Endothelial cell of umbilical vein (primary cell): ENCODE measurements at regions not wholly inside any gene's neighbourhood (a gene's known extent, or its start where the extent isn't known, plus 50 kb on each side); places are given as distances from the start of the nearest gene placed in this dataset.

ENCODE experiments used
- BruUV-seq: library from RNA; stranded (reverse); fragments of 400-500 nt; replicated peaks from 2 replicates; lab custom pipeline; 2021; lab: Mats Ljungman, UMichigan
- CTCF ChIA-PET: fragments of 300-600, 350-600 bp; sonication (Branson Sonifier 250); formaldehyde crosslinking; loops from one replicate; lab custom pipeline; 2021; ENCODE audit warnings: antibody characterized with exemption, inconsistent platforms; lab: Charles Lee
- POLR2A ChIA-PET: fragments of 300-600, 350-600 bp; sonication (Branson Sonifier 250); formaldehyde crosslinking; loops from one replicate; lab custom pipeline; 2021; ENCODE audit warnings: antibody characterized with exemption, inconsistent platforms; lab: Charles Lee
- DNase-seq: peaks from one replicate; pipeline ENCODE4 v3.0.0-alpha.2; 2011; ENCODE audit warnings: low read depth, low spot score
- FAIRE-seq: peaks from 2 replicates; lab custom pipeline; 2011; peaks lifted over from hg19 to GRCh38; lab: Jason Lieb, UNC
- H2AFZ ChIP-seq: 2 replicates; pipeline ENCODE4 v1.6.0; 2012; ENCODE audit warnings: low read depth, low read length, control low read depth, inconsistent platforms
- H3K27ac ChIP-seq: 2 replicates; pipeline ENCODE4 v1.5.1; 2011; ENCODE audit warnings: low read depth, mild to moderate bottlenecking, control low read depth, low read length, moderate library complexity; ENCODE audit not compliant: insufficient read depth
- H3K27me3 ChIP-seq, 2 experiments: 2 replicates each; pipeline versions ENCODE4 v1.6.0 to v1.6.1; 2011; ENCODE audit warnings: low read length in 2 of 2, mixed read lengths in 1 of 2; ENCODE audit not compliant: control insufficient read depth in 2 of 2, insufficient read depth in 2 of 2
- H3K36me3 ChIP-seq, 2 experiments: 2 replicates in 1 of 2; 3 replicates in 1 of 2; pipeline ENCODE4 v1.5.1; 2011; ENCODE audit warnings: low read length in 2 of 2, mild to moderate bottlenecking in 1 of 2, moderate library complexity in 1 of 2; ENCODE audit not compliant: control insufficient read depth in 2 of 2, insufficient read depth in 2 of 2; ENCODE audit errors: extremely low read depth in 1 of 2
- H3K4me1 ChIP-seq: 3 replicates; pipeline ENCODE4 v1.5.1; 2011; ENCODE audit warnings: mild to moderate bottlenecking, low read length; ENCODE audit not compliant: control insufficient read depth, insufficient read depth; ENCODE audit errors: extremely low read depth
- H3K4me2 ChIP-seq: 2 replicates; pipeline ENCODE4 v1.6.1; 2011; ENCODE audit warnings: low read length, control low read depth, mixed read lengths; ENCODE audit not compliant: insufficient read depth
- H3K4me3 ChIP-seq, 3 experiments: fragments of 200-600 bp in 1 of 3; sonication (generic), shearing (Covaris generic) in 1 of 3; replicated peaks in 1 of 3; 2 replicates each; pipeline ENCODE4 v1.5.1; 2011 to 2016; ENCODE audit warnings: control low read depth in 3 of 3, low read length in 3 of 3, mild to moderate bottlenecking in 2 of 3, inconsistent platforms in 1 of 3, low read depth in 1 of 3, moderate library complexity in 1 of 3; ENCODE audit not compliant: insufficient read depth in 1 of 3
- H3K79me2 ChIP-seq: 2 replicates; pipeline ENCODE4 v1.6.0; 2012; ENCODE audit warnings: low read length, inconsistent platforms; ENCODE audit not compliant: control insufficient read depth, insufficient read depth
- H3K9ac ChIP-seq: replicated peaks from 2 replicates; pipeline ENCODE3; 2011; ENCODE audit warnings: low read length, control low read depth; ENCODE audit not compliant: insufficient read depth; ENCODE audit errors: extremely low read depth
- H3K9me1 ChIP-seq: replicated peaks from 3 replicates; pipeline ENCODE4 v1.6.0; 2011; ENCODE audit warnings: mild to moderate bottlenecking, low read length; ENCODE audit not compliant: control insufficient read depth, insufficient read depth; ENCODE audit errors: extremely low read depth
- H3K9me3 ChIP-seq: replicated peaks from 2 replicates; pipeline ENCODE4 v1.5.1; 2012; ENCODE audit warnings: low read length, inconsistent platforms; ENCODE audit not compliant: control insufficient read depth, insufficient read depth
- H4K20me1 ChIP-seq: replicated peaks from 2 replicates; pipeline ENCODE3; 2011; ENCODE audit warnings: mild to moderate bottlenecking, low read length; ENCODE audit not compliant: control insufficient read depth, insufficient read depth; ENCODE audit errors: extremely low read depth
- EZH2 ChIP-seq: IDR thresholded peaks from 2 replicates; pipeline ENCODE4 v1.6.1; 2012; ENCODE audit warnings: borderline replicate concordance, low read depth, mild to moderate bottlenecking, moderate library complexity, low read length, inconsistent platforms; ENCODE audit not compliant: severe bottlenecking
- FOS ChIP-seq: IDR thresholded peaks from 2 replicates; pipeline ENCODE4 v1.6.1; 2011; ENCODE audit warnings: mild to moderate bottlenecking, low read length, moderate library complexity, borderline replicate concordance; ENCODE audit not compliant: insufficient read depth
- GATA2 ChIP-seq: IDR thresholded peaks from 2 replicates; pipeline ENCODE4 v1.7.0; 2011; ENCODE audit warnings: low read depth, mild to moderate bottlenecking, moderate library complexity, mixed read lengths, low read length; ENCODE audit not compliant: insufficient read length, insufficient read depth
- JUN ChIP-seq: IDR thresholded peaks from 2 replicates; pipeline ENCODE4 v1.6.1; 2011; ENCODE audit warnings: borderline replicate concordance, low read depth; ENCODE audit not compliant: insufficient read length, insufficient read depth
- POLR2A ChIP-seq: IDR thresholded peaks from 2 replicates; pipeline ENCODE4 v1.6.1; 2012; ENCODE audit warnings: low read depth, mild to moderate bottlenecking, control low read depth, low read length
- POLR2AphosphoS5 ChIP-seq: IDR thresholded peaks from 2 replicates; pipeline ENCODE4 v1.6.1; 2012; ENCODE audit warnings: low read depth, mild to moderate bottlenecking, control low read depth, low read length, moderate library complexity; ENCODE audit not compliant: insufficient read depth
- dilution Hi-C: fragments of 300-500 bp; cut with MboI; formaldehyde crosslinking; loops from one replicate; pipeline ENCODE4 v1.15.0; 2019; ENCODE audit warnings: low sequenced_read_pairs; ENCODE audit not compliant: extremely low pct_ligation_motif_present
- intact Hi-C: fragments of 100-400 bp; cut with micrococcal nuclease; formaldehyde crosslinking; loops from one replicate; pipeline ENCODE4 v1.10.0; 2022
- TF ChIP-seq, protein P1 (sequence below): IDR thresholded peaks from 2 replicates; pipeline ENCODE4 v1.6.1; 2011; ENCODE audit not compliant: insufficient read depth, insufficient read length
- TF ChIP-seq, protein P2 (sequence below), 2 donors: IDR thresholded peaks; 1 replicate in 1 of 2; 2 replicates in 1 of 2; pipeline ENCODE4 v1.5.1; 2011; ENCODE audit warnings: low read length in 2 of 2, mild to moderate bottlenecking in 2 of 2, moderate library complexity in 2 of 2, control low read depth in 1 of 2, inconsistent platforms in 1 of 2, low read depth in 1 of 2; ENCODE audit not compliant: insufficient read depth in 1 of 2; ENCODE audit errors: extremely low read depth in 1 of 2

DNA sequence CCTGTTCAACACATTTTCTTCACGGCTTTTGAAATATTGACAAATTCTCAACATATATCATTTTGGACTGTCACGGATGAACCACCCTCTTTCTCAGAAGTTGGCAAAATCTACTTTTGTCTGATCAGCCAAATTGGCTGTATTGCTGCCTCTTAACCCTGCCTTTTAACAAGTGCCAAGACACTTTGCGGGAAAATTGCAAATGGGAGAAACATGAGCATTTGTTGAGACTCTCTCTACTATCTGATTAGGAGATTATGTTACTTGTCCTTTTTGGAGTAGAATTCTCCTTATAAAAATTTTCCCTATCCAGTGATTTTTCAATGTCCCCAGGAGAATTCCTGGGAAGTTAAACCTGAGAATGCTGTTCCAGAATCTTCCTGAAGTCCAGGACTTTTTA, 256.2 kb upstream of the ZSWIM2 start:
- no peak overlapping the region for H2AFZ ChIP-seq
- ChIA-PET CTCF (interaction anchor here (0.8 kb wide), 1 partner anchor 9 kb away, joined by 3 read pairs; no protein-coding TSS in a partner anchor), POLR2A (no interaction called here)
- H3K36me3 ChIP-seq: no peaks in the 10 kb centered on the region
- H4K20me1 ChIP-seq: no peaks in the 10 kb centered on the region
- no peaks in the 10 kb centered on the region for H3K4me1 ChIP-seq
- no peak overlapping the region for H3K27ac ChIP-seq
- no peak overlapping the region for H3K4me2 ChIP-seq
- no peak overlapping the region for H3K4me3 ChIP-seq
- no TSS peak for BruUV-seq
- TF ChIP-seq EZH2 (no peak), JUN (no peak), GATA2 (no peak), POLR2A (no peak), POLR2AphosphoS5 (no peak), FOS (no peak)
- TF ChIP-seq, protein P1, sequence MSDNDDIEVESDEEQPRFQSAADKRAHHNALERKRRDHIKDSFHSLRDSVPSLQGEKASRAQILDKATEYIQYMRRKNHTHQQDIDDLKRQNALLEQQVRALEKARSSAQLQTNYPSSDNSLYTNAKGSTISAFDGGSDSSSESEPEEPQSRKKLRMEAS: no peak
- TF ChIP-seq, protein P2, sequence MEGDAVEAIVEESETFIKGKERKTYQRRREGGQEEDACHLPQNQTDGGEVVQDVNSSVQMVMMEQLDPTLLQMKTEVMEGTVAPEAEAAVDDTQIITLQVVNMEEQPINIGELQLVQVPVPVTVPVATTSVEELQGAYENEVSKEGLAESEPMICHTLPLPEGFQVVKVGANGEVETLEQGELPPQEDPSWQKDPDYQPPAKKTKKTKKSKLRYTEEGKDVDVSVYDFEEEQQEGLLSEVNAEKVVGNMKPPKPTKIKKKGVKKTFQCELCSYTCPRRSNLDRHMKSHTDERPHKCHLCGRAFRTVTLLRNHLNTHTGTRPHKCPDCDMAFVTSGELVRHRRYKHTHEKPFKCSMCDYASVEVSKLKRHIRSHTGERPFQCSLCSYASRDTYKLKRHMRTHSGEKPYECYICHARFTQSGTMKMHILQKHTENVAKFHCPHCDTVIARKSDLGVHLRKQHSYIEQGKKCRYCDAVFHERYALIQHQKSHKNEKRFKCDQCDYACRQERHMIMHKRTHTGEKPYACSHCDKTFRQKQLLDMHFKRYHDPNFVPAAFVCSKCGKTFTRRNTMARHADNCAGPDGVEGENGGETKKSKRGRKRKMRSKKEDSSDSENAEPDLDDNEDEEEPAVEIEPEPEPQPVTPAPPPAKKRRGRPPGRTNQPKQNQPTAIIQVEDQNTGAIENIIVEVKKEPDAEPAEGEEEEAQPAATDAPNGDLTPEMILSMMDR (IDR thresholded peaks at IDR 0.05; ENCODE audit: extremely low read depth in 1 of 2, insufficient read depth in 1 of 2, low read depth in 1 of 2, low read length in 2 of 2): no peak
- H3K9ac ChIP-seq: no peak overlapping the region
- no peak for FAIRE-seq
- H3K9me1 ChIP-seq: no peaks in the 10 kb centered on the region
- dilution Hi-C loops (no loop called here), intact Hi-C loops (no loop called here)
- no peak for DNase-seq
- no peaks in the 10 kb centered on the region for H3K79me2 ChIP-seq
- no peaks in the 10 kb centered on the region for H3K9me3 ChIP-seq
- no peaks in the 10 kb centered on the region for H3K27me3 ChIP-seq
